ENCODE measurements at regions not wholly inside any gene's neighbourhood (a gene's known extent, or its start where the extent isn't known, plus 50 kb on each side); places are given as distances from the start of the nearest gene placed in this dataset.

DNA sequence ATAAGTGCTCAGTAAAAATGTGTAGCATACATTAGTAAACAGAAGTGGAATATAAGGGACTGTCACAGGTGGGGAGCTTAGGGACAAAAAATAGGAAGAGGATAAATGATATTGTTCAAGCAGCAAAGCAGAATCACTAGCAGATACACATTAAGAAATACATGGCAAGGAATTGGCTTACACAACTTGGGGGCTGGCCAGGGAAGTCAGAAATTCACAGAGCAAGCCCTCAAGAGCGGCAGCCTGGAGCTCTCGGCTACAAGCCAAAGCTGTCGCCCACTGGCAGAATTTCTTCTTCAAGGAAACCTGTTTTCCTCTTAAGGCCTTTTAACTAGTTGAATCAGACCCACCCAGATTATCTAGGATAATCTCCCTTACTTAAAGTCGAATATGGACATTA, 73.0 kb upstream of the SMIM23 start:
- no peak overlapping the region for H4K91ac ChIP-seq (replicated peaks; ENCODE audit: insufficient read length, low read length)
- no peak overlapping the region for H3K56ac ChIP-seq (replicated peaks; ENCODE audit: insufficient read length, low read depth, low read length)
- H2BK20ac ChIP-seq (ENCODE audit: low read length) = no peak overlapping the region
- no peak overlapping the region for H2BK120ac ChIP-seq (replicated peaks; ENCODE audit: low read depth, low read length)
- no peak overlapping the region for H4K8ac ChIP-seq (ENCODE audit: extremely low read depth, insufficient read depth, low read length)
- 0 out of 7 replicates have a peak, but pooled peaks cover 0 to 2% (median 0%) of the 10 kb centered on the region in 4 experiments for H3K4me1 ChIP-seq (replicated peaks in 1 of 4; ENCODE audit: control insufficient read depth in 3 of 4, insufficient read depth in 4 of 4, low read length in 3 of 4)
- H3K14ac ChIP-seq (ENCODE audit: insufficient read length) = no peak overlapping the region
- H3K23ac ChIP-seq (ENCODE audit: insufficient read length) = no peak overlapping the region
- no peak overlapping the region for H2BK15ac ChIP-seq (ENCODE audit: low read length)
- H3K4me2 ChIP-seq (ENCODE audit: insufficient read depth in 1 of 2, low read depth in 2 of 2, low read length in 2 of 2) = no peak overlapping the region
- H4K5ac ChIP-seq (ENCODE audit: insufficient read length, low read depth, low read length) = no peak overlapping the region
- TF ChIP-seq KDM1A (IDR thresholded peaks at IDR 0.05; ENCODE audit: borderline replicate concordance, low read length) = no peak
- TF ChIP-seq SP4 (IDR thresholded peaks at IDR 0.05; ENCODE audit: low read length) = no peak
- TF ChIP-seq JUND (IDR thresholded peaks at IDR 0.05; ENCODE audit: low read length) = no peak
- TF ChIP-seq RFX5 (IDR thresholded peaks at IDR 0.05; ENCODE audit: borderline replicate concordance, low read depth, low read length) = no peak
- no peak for TF ChIP-seq MAX (IDR thresholded peaks at IDR 0.05)
- no peaks in the 10 kb centered on the region for H3K79me1 ChIP-seq (ENCODE audit: low read depth, low read length)
- 94% methylated on average over 4 of the region's 4 CpGs; no CpG with 5 or more reads in 1 of the 2 experiments for WGBS, 2 experiments (ENCODE audit: extremely low coverage in 1 of 2, insufficient coverage in 1 of 2, insufficient read length in 1 of 2, insufficient replicate concordance in 2 of 2, low coverage in 1 of 2, low lambda C conversion rate in 2 of 2, missing lambda C conversion rate in 1 of 2)
- H3K23me2 ChIP-seq (ENCODE audit: low read depth, low read length) = no peaks in the 10 kb centered on the region
- no peak for DNase-seq (ENCODE audit: low read depth in 1 of 2, low spot score in 2 of 2)
- H3K18ac ChIP-seq (ENCODE audit: extremely low read depth, low read length) = no peak overlapping the region
- H2BK5ac ChIP-seq (ENCODE audit: low read depth, low read length) = no peak overlapping the region
- H3K27ac ChIP-seq (ENCODE audit: low read depth, low read length) = no peak overlapping the region
- no peaks in the 10 kb centered on the region; a peak in 1 of 7 replicates for H3K27me3 ChIP-seq (replicated peaks in 1 of 4; ENCODE audit: control insufficient read depth in 3 of 4, extremely low read depth in 1 of 4, insufficient read depth in 3 of 4, low read length in 3 of 4)
- H2AFZ ChIP-seq (ENCODE audit: low read length) = no peak overlapping the region
- H2AK5ac ChIP-seq (ENCODE audit: low read depth, low read length) = no peak overlapping the region
- no peaks in the 10 kb centered on the region for H4K20me1 ChIP-seq (replicated peaks in 1 of 2; ENCODE audit: control insufficient read depth in 1 of 2, insufficient read depth in 2 of 2, low read length in 2 of 2)
- no peak for FAIRE-seq
- ChIA-PET CTCF (ENCODE audit: partially characterized antibody) (interaction anchor here (1.0 to 1.1 kb wide), 4 partner anchors 8 to 32 kb away, joined by 3 to 6 read pairs (median 4); no protein-coding TSS in a partner anchor), POLR2A (ENCODE audit: partially characterized antibody) (no interaction called here)
- no peak overlapping the region for H3K9ac ChIP-seq (replicated peaks in 1 of 4; ENCODE audit: extremely low read depth in 1 of 4, low read depth in 3 of 4, low read length in 3 of 4)
- no peak overlapping the region for H3K4ac ChIP-seq (replicated peaks; ENCODE audit: insufficient read length, low read depth, low read length)
- H3K9me3 ChIP-seq (ENCODE audit: insufficient read depth in 2 of 2, low read depth in 1 of 2, low read length in 1 of 2) = 0 out of 4 replicates have a peak, but pooled peaks cover 0 to 3% of the 10 kb centered on the region in 2 experiments
- H3K79me2 ChIP-seq (ENCODE audit: control insufficient read depth in 1 of 2, insufficient read depth in 2 of 2, low read length in 2 of 2) = no peaks in the 10 kb centered on the region
- no peak overlapping the region for H3K4me3 ChIP-seq (ENCODE audit: extremely low read depth in 1 of 4, insufficient read depth in 2 of 4, low read depth in 3 of 4, low read length in 4 of 4)
- no peak overlapping the region for H2BK12ac ChIP-seq (ENCODE audit: low read depth, low read length)
- no peaks in the 10 kb centered on the region for H3K36me3 ChIP-seq (ENCODE audit: control insufficient read depth in 2 of 4, insufficient read depth in 4 of 4, low read length in 3 of 4)

Data from H1 (cell line).